Right cardiac atrium (tissue), 5 donors: ENCODE measurements at regions not wholly inside any gene's neighbourhood (a gene's known extent, or its start where the extent isn't known, plus 50 kb on each side); places are given as distances from the start of the nearest gene placed in this dataset.

Experiments
- ATAC-seq, 2 donors: fragments of 200-7000 bp; cut with Tn5 transposase; one replicate each; pipeline versions ENCODE4 v1.8.0 to v1.9.1; 2020; ENCODE audit warnings: moderate library complexity in 2 of 2, mild to moderate bottlenecking in 1 of 2
- DNase-seq, 3 donors: peaks; one replicate each; pipeline ENCODE4 v3.0.0-alpha.2; 2020
- H3K27ac ChIP-seq: one replicate; pipeline ENCODE4 v1.5.1; 2013; ENCODE audit warnings: mild to moderate bottlenecking, low read length, control low read depth, moderate library complexity
- H3K27me3 ChIP-seq: one replicate; pipeline ENCODE4 v1.6.1; 2013; ENCODE audit not compliant: control insufficient read depth, insufficient read depth
- H3K4me1 ChIP-seq: one replicate; pipeline ENCODE4 v1.6.1; 2013; ENCODE audit warnings: low read length; ENCODE audit not compliant: control insufficient read depth, insufficient read depth
- H3K4me3 ChIP-seq: one replicate; pipeline ENCODE4 v1.5.1; 2013; ENCODE audit warnings: low read length, control low read depth
- H3K9me3 ChIP-seq: one replicate; pipeline ENCODE4 v1.6.1; 2013; ENCODE audit warnings: low read length; ENCODE audit not compliant: control insufficient read depth
- WGBS: extraction: QIAGEN DNeasy Blood & Tissue Kit; methylation state at CpG from one replicate; pipeline ENCODE4 v1.1.7; 2013; 5-methylcytosine and 5-hydroxymethylcytosine counted together
- intact Hi-C, 4 donors: fragments of 100-400 bp; cut with DNase I; formaldehyde crosslinking; loops; one replicate each; pipeline versions ENCODE4 v1.11.0 to v1.14.0; 2022 to 2023
- donor health status: healthy with polysubstance abuse.
- donor health status: DM: no; HTN: yes; CAD: no.
- donor health status: DM: no; HTN: no; CAD: no.
- donor health status: DM: no; HTN: yes; CAD: no; lungs with severe emphysema.
- donor health status: DM: yes; HTN: yes; CAD: no.

GRCh38 chr11:112861356-112861755 lies 99.9 kb upstream of the NCAM1 start:
- Histone ChIP-seq H3K27me3 (no peaks in the 10 kb centered on the region), H3K9me3 (no peaks in the 10 kb centered on the region), H3K4me1 (no peaks in the 10 kb centered on the region), H3K27ac (no peak overlapping the region), H3K4me3 (no peak overlapping the region)
- DNase-seq (no peak), ATAC-seq (no peak)
- intact Hi-C loops: no loop called here

- intact Hi-C loops: no loop called here
- no peak for DNase-seq
- 41% methylated on average over 1 of the region's 1 CpG for WGBS
Observed at GRCh38 chr11:112863305-112863704, 97.9 kb upstream of the NCAM1 start.

DNA sequence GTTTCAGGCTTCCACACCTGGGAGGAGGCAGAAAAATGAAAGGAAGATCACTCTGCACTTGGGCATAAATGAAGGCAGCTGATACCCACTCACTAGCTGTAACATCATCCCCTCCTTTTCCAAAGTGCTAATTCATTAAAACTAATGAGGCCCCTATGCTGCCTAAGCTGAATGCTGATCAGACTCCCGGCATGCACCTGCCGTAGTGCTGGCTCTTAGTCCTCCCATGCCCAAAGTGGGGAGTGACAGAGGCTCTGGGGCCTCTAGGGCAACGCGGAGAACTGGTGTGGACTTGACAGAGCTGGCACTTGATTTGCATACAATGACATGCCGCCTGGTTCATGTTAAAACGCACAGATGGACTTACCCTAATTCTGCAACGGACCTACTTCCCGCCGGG lies 96.5 kb upstream of the NCAM1 start:
- no peak for ATAC-seq
- intact Hi-C loops: no loop called here
- DNase-seq: no peak
- WGBS: 82% methylated on average over 9 of the region's 9 CpGs
- no peaks in the 10 kb centered on the region for H3K4me1 ChIP-seq
- H3K4me3 ChIP-seq: no peak overlapping the region
- H3K27ac ChIP-seq: no peak overlapping the region
- no peaks in the 10 kb centered on the region for H3K27me3 ChIP-seq
- H3K9me3 ChIP-seq: no peaks in the 10 kb centered on the region

More at GRCh38 chr11:112863305-112863704, 97.9 kb upstream of the NCAM1 start:
- Histone ChIP-seq H3K27me3 (no peaks in the 10 kb centered on the region), H3K27ac (no peak overlapping the region), H3K4me3 (no peak overlapping the region), H3K9me3 (no peaks in the 10 kb centered on the region), H3K4me1 (no peaks in the 10 kb centered on the region)
- ATAC-seq: peak; percentile 80 to 88

DNA sequence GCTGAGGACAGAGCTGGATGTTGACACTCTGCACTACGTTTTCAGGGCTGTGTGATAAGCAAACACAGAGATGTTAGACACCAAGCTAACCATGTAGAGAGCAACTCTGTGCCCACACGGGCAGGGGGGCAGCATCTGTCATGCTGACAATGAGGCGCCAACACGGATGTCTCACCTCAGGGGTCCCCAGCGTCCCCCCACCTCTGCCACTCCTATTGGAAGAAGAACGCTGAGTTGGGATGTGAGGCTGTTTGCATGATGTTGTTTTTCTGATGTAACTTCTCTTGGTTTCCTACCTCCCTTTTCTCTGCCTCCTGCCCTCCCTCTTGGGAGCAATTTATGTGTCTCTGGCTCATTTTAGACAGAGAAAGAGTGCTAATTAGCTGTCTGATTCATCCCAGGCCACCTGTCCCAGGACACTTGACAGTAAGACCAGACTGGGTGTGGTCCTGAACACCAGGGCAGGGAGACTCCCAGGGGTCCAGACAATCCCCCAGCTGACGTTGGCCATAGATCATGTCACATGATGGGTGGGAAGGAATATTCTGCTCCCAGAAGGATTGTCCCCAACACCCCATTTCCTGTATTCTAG lies 89.2 kb upstream of the NCAM1 start:
- Histone ChIP-seq H3K4me1 (no peaks in the 10 kb centered on the region), H3K27me3 (no peaks in the 10 kb centered on the region), H3K27ac (no peak overlapping the region), H3K4me3 (no peak overlapping the region), H3K9me3 (no peaks in the 10 kb centered on the region)
- WGBS: 47% methylated on average over 7 of the region's 7 CpGs
- ATAC-seq: no peak
- no peak for DNase-seq
- intact Hi-C loops: no loop called here

DNA sequence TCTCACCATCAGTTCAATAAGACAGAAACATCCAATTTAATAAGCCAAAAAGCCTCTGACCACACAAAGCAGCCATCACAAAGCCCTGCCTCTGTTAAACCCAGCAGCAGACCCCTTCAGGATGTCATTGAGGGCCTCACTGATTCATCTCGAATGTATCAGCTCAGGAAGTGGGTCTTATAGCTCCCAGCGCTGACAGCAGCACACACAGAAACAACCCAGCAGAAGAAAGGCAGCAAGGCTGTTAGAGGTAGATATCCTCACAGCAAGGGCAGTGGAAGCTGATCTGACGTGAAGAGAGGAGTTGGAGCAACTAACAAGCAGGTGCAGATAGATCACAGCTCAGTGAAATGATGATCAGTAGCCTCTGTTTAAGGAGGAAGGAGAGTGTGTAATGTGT lies 86.2 kb upstream of the NCAM1 start:
- ATAC-seq (no peak), DNase-seq (no peak)
- 64% methylated on average over 3 of the region's 3 CpGs for WGBS
- H3K4me1 ChIP-seq: no peaks in the 10 kb centered on the region
- H3K27me3 ChIP-seq: no peaks in the 10 kb centered on the region
- H3K27ac ChIP-seq: no peak overlapping the region
- H3K9me3 ChIP-seq: no peaks in the 10 kb centered on the region
- intact Hi-C loops: no loop called here
- H3K4me3 ChIP-seq: no peak overlapping the region

- 60% methylated on average over 11 of the region's 11 CpGs for WGBS
- Histone ChIP-seq H3K4me3 (no peak overlapping the region), H3K4me1 (no peaks in the 10 kb centered on the region), H3K27me3 (no peaks in the 10 kb centered on the region), H3K27ac (no peak overlapping the region), H3K9me3 (no peaks in the 10 kb centered on the region)
- intact Hi-C loops: no loop called here
- DNase-seq: peak in 1 of 3 donors; percentile 23
- ATAC-seq: no peak
Observed at GRCh38 chr11:112877581-112877980, 83.6 kb upstream of the NCAM1 start.

DNA sequence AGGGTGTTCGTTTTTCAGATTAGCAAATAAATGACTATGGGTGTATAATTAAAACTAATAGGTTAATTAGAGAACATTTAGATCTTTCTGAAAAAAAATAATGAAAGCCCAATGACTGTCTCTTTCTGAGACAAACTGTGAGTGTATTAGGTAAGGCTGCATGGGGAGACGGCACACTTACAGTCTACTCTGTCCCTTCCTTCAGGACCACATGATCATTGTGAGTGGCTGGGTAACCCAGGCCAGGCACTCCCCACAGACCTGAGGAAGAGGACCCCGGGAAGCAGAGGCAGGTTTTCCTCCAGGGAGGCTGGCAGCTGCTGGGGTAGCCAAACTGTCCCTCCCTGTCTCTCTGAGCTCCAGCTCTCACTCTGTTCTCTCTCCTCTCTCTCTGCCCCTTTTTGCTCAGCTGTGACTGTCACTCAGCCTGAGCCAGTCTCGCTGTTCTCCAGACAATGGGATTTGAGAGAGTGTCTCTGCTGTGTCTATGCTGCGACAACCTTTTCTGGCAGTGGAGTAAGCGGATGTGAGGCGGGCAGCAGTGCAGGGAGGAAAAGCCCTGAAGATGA lies 83.1 kb upstream of the NCAM1 start:
- 76% methylated on average over 7 of the region's 7 CpGs for WGBS
- no peaks in the 10 kb centered on the region for H3K4me1 ChIP-seq
- H3K9me3 ChIP-seq: no peaks in the 10 kb centered on the region
- H3K4me3 ChIP-seq: no peak overlapping the region
- DNase-seq (no peak), ATAC-seq (no peak)
- H3K27me3 ChIP-seq: no peaks in the 10 kb centered on the region
- H3K27ac ChIP-seq: no peak overlapping the region
- intact Hi-C loops: no loop called here

- intact Hi-C loops: no loop called here
- no peak for ATAC-seq
- WGBS: 43% methylated on average over 4 of the region's 4 CpGs
Observed at GRCh38 chr11:112880495-112880894, 80.7 kb upstream of the NCAM1 start.

GRCh38 chr11:112881461-112881860 lies 79.8 kb upstream of the NCAM1 start:
- Histone ChIP-seq H3K27me3 (no peaks in the 10 kb centered on the region), H3K4me1 (peaks cover 2% of the 10 kb centered on the region), H3K27ac (peak overlapping the region; percentile 70), H3K4me3 (peak overlapping the region; percentile 23), H3K9me3 (no peaks in the 10 kb centered on the region)
- WGBS: 21% methylated on average over 17 of the region's 17 CpGs
- DNase-seq (peak; percentile 84 to 93 (median 90)), ATAC-seq (peak; percentile 96)
- intact Hi-C loops: no loop called here

More at GRCh38 chr11:112880495-112880894, 80.7 kb upstream of the NCAM1 start:
- H3K4me1 ChIP-seq: peaks cover 2% of the 10 kb centered on the region
- H3K27ac ChIP-seq: no peak overlapping the region
- DNase-seq: no peak
- H3K9me3 ChIP-seq: no peaks in the 10 kb centered on the region
- no peaks in the 10 kb centered on the region for H3K27me3 ChIP-seq
- no peak overlapping the region for H3K4me3 ChIP-seq

- peaks cover 2% of the 10 kb centered on the region for H3K4me1 ChIP-seq
- no peak overlapping the region for H3K4me3 ChIP-seq
- DNase-seq: peak; percentile 33 to 69 (median 59)
- H3K27me3 ChIP-seq: no peaks in the 10 kb centered on the region
- intact Hi-C loops: no loop called here
- H3K27ac ChIP-seq: peak overlapping the region; percentile 20
- 47% methylated on average over 6 of the region's 6 CpGs for WGBS
- H3K9me3 ChIP-seq: no peaks in the 10 kb centered on the region
- peak; percentile 52 to 61 for ATAC-seq
Observed at GRCh38 chr11:112882494-112883381, 78.5 kb upstream of the NCAM1 start.

DNA sequence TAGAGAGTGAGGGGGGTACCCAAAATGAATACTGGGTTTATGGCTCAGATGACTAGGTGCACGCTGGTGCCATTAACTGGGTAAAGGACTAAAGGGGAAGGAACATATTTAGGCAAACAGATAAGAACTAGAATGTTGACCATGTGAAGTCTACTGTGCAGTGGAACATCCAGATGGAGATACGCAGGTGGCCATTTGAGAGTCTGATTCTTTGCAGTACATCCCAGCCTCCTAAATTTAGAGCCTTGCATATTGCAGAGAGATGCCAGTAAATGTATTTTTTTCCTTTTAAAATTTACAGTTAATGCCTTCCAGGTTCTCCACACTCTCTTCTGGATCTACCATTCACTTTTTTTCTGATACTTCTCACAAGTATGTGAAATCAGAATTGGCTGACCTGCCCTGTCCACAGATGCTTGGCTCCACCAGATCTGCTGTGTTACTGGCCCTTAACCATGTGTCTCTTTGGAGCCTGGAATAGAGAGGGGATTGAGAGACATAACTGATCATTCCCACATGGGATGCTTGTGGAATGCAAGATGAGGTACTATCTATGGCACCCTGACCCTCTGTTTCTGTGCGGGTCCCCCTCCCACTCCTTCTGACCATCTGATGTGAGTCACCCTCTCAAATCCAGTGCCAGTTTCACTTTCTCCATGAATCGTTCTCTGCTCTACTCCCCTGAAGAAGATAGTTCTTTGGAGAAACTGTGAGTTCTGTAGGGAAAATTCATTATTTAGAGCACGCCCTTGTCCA lies 77.0 kb upstream of the NCAM1 start:
- 67% methylated on average over 5 of the region's 5 CpGs for WGBS
- ATAC-seq: no peak
- intact Hi-C loops: no loop called here

More for the DNA sequence above, 77.0 kb upstream of the NCAM1 start:
- Histone ChIP-seq H3K4me3 (no peak overlapping the region), H3K4me1 (peaks cover 2% of the 10 kb centered on the region), H3K27ac (no peak overlapping the region), H3K9me3 (no peaks in the 10 kb centered on the region), H3K27me3 (no peaks in the 10 kb centered on the region)
- no peak for DNase-seq
